Activated naive CD4-positive, alpha-beta T cell treated with anti-CD3 and anti-CD28 coated beads for 36 hours (primary cell): ENCODE measurements at regions not wholly inside any gene's neighbourhood (a gene's known extent, or its start where the extent isn't known, plus 50 kb on each side); places are given as distances from the start of the nearest gene placed in this dataset.

Experiments
- CTCF ChIA-PET: fragments of 350-600 bp; sonication (Branson Sonifier 250); formaldehyde crosslinking; loops from one replicate; lab custom pipeline; 2021; ENCODE audit warnings: antibody characterized with exemption; lab: Charles Lee
- DNase-seq: peaks from one replicate; pipeline ENCODE4 v3.0.0-alpha.2; 2020
- H3K27ac Mint-ChIP-seq: one replicate; pipeline ENCODE4 v1.8.0; 2021; ENCODE audit warnings: mild to moderate bottlenecking, mixed read lengths
- H3K27me3 Mint-ChIP-seq: one replicate; pipeline ENCODE4 v1.8.0; 2021; ENCODE audit warnings: low read depth, mixed read lengths
- H3K36me3 Mint-ChIP-seq: one replicate; pipeline ENCODE4 v1.8.0; 2021; ENCODE audit warnings: low read depth, mixed read lengths
- H3K4me1 Mint-ChIP-seq: one replicate; pipeline ENCODE4 v1.8.0; 2021; ENCODE audit warnings: low read depth, mixed read lengths
- H3K4me3 Mint-ChIP-seq: one replicate; pipeline ENCODE4 v1.8.0; 2021; ENCODE audit warnings: mild to moderate bottlenecking, moderate library complexity, mixed read lengths
- H3K9me3 Mint-ChIP-seq: one replicate; pipeline ENCODE4 v1.8.0; 2021; ENCODE audit warnings: mixed read lengths
- intact Hi-C: fragments of 100-400 bp; cut with micrococcal nuclease; formaldehyde crosslinking; loops from one replicate; pipeline ENCODE4 v1.15.1; 2023

DNA sequence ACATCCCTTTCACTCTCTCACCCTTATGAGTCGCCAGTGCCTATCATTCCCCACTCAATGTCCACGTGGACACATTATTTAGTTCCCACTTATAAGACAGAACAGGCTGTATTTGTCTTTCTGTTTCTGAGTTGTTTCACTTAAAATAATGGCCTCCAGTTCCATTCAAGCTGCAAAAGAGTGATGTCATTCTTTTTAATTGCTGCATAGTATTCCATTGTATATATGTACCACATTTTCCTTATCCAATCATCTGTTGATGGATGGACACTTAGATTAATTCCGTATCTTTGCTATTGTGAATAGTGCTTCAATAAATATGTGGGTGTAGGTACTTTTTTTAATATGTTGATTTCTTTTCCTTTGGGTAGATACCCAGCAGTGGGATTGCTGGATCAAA is 79.1 kb downstream of the ZNF365 start:
- Mint-ChIP-seq H3K27me3 (no peaks in the 10 kb centered on the region), H3K27ac (no peak overlapping the region), H3K4me3 (no peak overlapping the region), H3K9me3 (peaks cover 1% of the 10 kb centered on the region), H3K4me1 (no peaks in the 10 kb centered on the region), H3K36me3 (no peaks in the 10 kb centered on the region)
- intact Hi-C loops = no loop called here
- CTCF ChIA-PET = interaction anchor here (1.7 kb wide), 1 partner anchor 16 kb away, joined by 5 read pairs; no protein-coding TSS in a partner anchor
- DNase-seq = no peak

DNA sequence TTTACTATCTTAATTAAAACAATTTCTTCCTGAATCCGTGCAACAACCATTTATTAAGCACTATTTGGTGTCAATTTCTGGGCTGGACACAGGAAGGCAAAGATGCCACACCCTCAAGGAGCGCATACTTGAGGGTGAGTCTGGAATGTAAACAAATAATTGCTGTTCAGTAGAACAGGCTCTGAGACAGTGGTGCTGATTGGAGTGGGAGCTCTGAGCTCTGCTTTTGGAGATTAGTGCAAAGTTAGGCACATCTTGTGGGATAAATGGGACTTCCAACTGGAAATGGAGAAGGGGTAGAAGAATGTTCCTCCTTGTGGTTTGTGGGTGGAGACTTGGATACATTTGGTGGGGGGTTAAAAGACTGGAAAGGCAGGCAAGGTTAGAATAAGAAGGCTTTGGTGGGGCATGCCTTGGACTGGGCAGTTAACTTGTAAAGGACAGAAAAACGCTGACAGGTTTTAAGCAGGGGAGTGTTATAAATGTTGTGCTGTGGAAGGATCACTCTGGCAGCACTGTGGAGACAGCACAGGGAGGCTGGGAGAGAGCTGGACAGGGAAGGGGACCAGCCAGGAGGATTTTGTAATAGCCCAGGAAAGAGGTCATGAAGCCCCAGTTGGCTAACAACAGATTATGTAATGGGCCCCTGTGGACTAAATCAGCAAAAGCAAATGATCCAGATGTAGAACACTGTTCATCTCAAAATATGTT is 80.7 kb downstream of the ZNF365 start:
- CTCF ChIA-PET = interaction anchor here (0.6 to 1.7 kb wide), 2 partner anchors 17 to 44 kb away, joined by 5 read pairs; no protein-coding TSS in a partner anchor
- DNase-seq = no peak
- no peak overlapping the region for H3K4me3 Mint-ChIP-seq
- no peaks in the 10 kb centered on the region for H3K27me3 Mint-ChIP-seq
- H3K4me1 Mint-ChIP-seq = no peaks in the 10 kb centered on the region
- peaks cover 1% of the 10 kb centered on the region for H3K9me3 Mint-ChIP-seq
- H3K27ac Mint-ChIP-seq = no peak overlapping the region
- no peaks in the 10 kb centered on the region for H3K36me3 Mint-ChIP-seq
- intact Hi-C loops = no loop called here

DNA sequence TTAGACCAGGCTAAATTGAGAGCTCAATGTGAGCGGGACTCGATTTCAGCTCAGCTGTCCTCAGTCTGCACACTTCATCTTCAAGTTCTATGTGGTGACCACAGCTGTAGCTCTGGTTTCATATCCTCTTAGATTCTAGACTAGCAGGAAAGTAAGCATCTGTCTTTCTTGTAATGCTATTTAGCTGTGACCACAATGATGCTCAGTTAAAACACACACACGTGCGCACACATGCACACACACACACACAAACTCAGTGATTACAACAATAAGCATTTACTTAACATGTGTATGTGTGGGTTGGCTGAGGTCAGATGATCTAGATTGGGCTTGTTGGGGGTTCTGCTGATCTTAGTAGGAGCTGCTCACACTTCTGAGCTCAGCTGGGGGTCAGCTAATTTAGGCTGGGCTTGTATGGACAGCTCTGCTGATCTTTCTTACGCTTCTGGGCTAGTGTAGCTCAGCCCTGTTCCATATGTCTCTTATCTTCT is 82.5 kb downstream of the ZNF365 start:
- DNase-seq = no peak
- Mint-ChIP-seq H3K27me3 (no peaks in the 10 kb centered on the region), H3K4me3 (no peak overlapping the region), H3K27ac (no peak overlapping the region), H3K36me3 (no peaks in the 10 kb centered on the region), H3K4me1 (no peaks in the 10 kb centered on the region), H3K9me3 (peaks cover 1% of the 10 kb centered on the region)
- CTCF ChIA-PET = interaction anchor here (1.0 to 2.2 kb wide), 4 partner anchors 19 to 154 kb away, joined by 3 to 6 read pairs (median 4); no protein-coding TSS in a partner anchor
- intact Hi-C loops = no loop called here

DNA sequence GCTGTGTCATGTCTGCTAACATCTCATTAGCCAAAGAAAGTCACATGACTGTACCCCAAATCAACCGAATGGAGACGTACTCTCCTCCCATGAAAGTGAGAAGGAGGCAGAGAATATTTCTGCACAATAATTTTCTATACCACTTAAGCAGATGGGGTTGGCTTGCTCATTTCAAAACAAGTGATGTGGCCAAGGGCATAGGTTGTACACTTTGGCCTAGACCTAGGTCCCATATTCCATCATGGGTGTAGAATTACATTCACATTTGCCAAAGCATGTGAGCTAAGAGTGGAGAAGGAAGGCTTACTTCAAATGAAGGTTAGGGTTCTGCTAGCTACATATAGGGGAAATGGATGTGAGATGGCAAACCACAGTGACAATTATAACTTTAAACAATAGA is 83.0 kb downstream of the ZNF365 start:
- CTCF ChIA-PET = interaction anchor here (1.0 to 2.2 kb wide), 4 partner anchors 19 to 153 kb away, joined by 3 to 6 read pairs (median 4); no protein-coding TSS in a partner anchor
- H3K4me3 Mint-ChIP-seq = no peak overlapping the region

DNA sequence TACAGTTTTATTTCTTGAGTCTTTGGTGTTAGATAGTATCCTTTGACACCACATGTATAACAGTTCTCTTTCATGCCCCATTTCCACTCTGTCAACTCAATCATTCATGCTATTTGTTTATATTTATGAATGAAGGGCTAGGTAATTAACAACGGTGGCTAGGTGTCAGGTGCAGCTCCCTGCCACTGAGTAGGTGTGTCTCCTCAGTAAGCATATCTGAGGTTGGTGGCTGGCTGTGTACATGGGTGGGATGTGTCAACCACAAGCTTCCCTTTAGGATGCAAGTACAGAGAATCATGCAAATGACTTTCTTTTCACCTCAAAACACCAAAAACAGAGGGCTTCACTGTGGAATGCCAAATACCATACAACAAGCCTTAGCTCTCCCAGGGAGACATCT is 83.4 kb downstream of the ZNF365 start:
- peaks cover 1% of the 10 kb centered on the region for H3K9me3 Mint-ChIP-seq
- CTCF ChIA-PET = interaction anchor here (1.1 to 2.2 kb wide), 2 partner anchors 20 to 153 kb away, joined by 4 to 6 read pairs; no protein-coding TSS in a partner anchor
- no peak for DNase-seq
- H3K27ac Mint-ChIP-seq = no peak overlapping the region
- intact Hi-C loops = no loop called here
- no peak overlapping the region for H3K4me3 Mint-ChIP-seq
- no peaks in the 10 kb centered on the region for H3K27me3 Mint-ChIP-seq
- no peaks in the 10 kb centered on the region for H3K4me1 Mint-ChIP-seq
- H3K36me3 Mint-ChIP-seq = no peaks in the 10 kb centered on the region

More for the DNA sequence above, 83.0 kb downstream of the ZNF365 start:
- Mint-ChIP-seq H3K4me1 (no peaks in the 10 kb centered on the region), H3K9me3 (peaks cover 1% of the 10 kb centered on the region), H3K36me3 (no peaks in the 10 kb centered on the region), H3K27me3 (no peaks in the 10 kb centered on the region), H3K27ac (no peak overlapping the region)
- intact Hi-C loops = no loop called here
- no peak for DNase-seq

DNA sequence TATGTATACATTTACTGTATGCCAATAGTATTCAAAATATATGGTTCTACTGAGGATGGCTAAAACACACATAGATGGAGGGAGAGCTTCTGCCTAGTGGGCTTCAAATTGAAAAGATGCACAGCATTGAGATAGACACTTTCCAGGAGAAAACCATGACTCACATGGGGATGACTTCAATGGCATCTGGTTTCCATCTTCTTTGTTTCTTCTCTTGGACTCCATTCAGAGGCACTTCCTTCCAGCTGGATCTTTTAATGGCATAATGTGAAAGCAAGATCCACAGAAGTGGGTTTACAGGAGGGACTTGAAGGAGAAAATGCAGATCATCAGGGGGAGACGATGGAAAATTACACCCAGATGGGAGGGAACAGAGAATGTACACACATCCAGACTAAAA is 84.9 kb downstream of the ZNF365 start:
- no peaks in the 10 kb centered on the region for H3K4me1 Mint-ChIP-seq
- H3K9me3 Mint-ChIP-seq = no peaks in the 10 kb centered on the region
- intact Hi-C loops = no loop called here
- H3K36me3 Mint-ChIP-seq = no peaks in the 10 kb centered on the region
- CTCF ChIA-PET = no interaction called here
- no peak for DNase-seq
- H3K27ac Mint-ChIP-seq = no peak overlapping the region
- H3K27me3 Mint-ChIP-seq = no peaks in the 10 kb centered on the region
- no peak overlapping the region for H3K4me3 Mint-ChIP-seq

DNA sequence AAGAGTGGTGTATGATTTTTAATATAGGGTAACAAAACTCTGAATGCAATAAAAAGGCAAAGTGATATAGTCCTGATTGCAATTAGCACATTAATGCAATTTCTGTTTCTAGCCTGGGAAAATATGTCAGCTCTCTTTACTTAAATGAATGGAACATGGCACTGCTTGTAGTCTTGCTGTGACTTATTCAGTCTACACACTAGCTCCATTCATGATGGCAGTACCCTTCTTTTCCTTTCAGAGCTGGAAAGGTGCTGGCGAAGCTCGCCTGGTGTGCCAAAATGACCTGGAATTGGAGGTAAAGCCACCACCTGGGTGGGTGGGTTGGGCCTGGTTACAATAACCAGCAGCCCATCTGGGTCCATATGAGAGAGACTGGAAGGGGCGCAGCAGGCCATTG is 85.3 kb downstream of the ZNF365 start:
- no peak overlapping the region for H3K4me3 Mint-ChIP-seq
- H3K9me3 Mint-ChIP-seq = no peaks in the 10 kb centered on the region
- no peak for DNase-seq
- intact Hi-C loops = no loop called here
- H3K36me3 Mint-ChIP-seq = no peaks in the 10 kb centered on the region
- no peaks in the 10 kb centered on the region for H3K27me3 Mint-ChIP-seq
- no peaks in the 10 kb centered on the region for H3K4me1 Mint-ChIP-seq
- no peak overlapping the region for H3K27ac Mint-ChIP-seq
- CTCF ChIA-PET = interaction anchor here (0.5 kb wide), 1 partner anchor 21 kb away, joined by 3 read pairs; no protein-coding TSS in a partner anchor

DNA sequence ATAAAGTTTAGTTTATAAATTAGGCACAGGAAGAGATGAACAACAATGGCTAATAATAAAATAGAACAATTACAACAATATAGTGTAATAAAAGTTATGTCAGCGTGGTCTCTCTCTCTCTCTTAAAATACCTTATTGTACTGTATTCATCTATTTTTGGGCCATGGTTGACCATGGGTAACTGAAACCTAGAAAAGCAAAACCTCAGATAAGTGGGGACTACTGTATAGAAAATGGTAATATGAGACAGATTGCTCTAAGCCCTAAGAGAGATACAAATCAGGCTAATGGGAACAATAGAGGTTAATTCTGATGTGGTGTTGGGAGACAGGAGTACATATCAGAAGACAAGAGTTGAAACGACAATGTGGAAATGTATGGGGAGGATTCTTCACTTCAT is 86.2 kb downstream of the ZNF365 start:
- H3K27ac Mint-ChIP-seq = no peak overlapping the region
- H3K9me3 Mint-ChIP-seq = peaks cover 3% of the 10 kb centered on the region
- no peaks in the 10 kb centered on the region for H3K36me3 Mint-ChIP-seq
- intact Hi-C loops = no loop called here
- no peaks in the 10 kb centered on the region for H3K4me1 Mint-ChIP-seq
- H3K27me3 Mint-ChIP-seq = no peaks in the 10 kb centered on the region
- DNase-seq = no peak
- CTCF ChIA-PET = no interaction called here
- no peak overlapping the region for H3K4me3 Mint-ChIP-seq

DNA sequence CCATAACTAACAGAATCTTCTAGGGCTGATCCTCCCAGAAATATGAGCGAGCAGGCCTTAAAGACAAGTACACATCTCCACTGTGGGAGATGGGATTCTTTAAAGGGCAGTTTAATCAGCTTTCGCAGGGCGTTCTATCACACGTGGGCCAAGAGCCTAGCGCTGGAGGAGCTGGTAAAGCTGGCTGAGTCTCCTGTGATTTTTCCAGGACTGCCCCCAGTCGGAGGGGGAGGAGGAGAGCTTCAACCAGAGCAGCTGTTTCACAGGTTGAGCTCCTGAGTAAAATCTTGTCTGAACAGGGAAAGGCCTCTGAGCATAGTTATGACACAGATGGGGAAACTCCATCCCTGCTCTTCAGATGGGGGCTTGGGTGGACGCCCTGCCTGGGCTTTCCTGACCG is 87.0 kb downstream of the ZNF365 start:
- Mint-ChIP-seq H3K9me3 (peaks cover 3% of the 10 kb centered on the region), H3K27ac (no peak overlapping the region), H3K36me3 (no peaks in the 10 kb centered on the region), H3K27me3 (no peaks in the 10 kb centered on the region), H3K4me1 (no peaks in the 10 kb centered on the region), H3K4me3 (no peak overlapping the region)
- intact Hi-C loops = no loop called here
- no peak for DNase-seq
- CTCF ChIA-PET = no interaction called here

DNA sequence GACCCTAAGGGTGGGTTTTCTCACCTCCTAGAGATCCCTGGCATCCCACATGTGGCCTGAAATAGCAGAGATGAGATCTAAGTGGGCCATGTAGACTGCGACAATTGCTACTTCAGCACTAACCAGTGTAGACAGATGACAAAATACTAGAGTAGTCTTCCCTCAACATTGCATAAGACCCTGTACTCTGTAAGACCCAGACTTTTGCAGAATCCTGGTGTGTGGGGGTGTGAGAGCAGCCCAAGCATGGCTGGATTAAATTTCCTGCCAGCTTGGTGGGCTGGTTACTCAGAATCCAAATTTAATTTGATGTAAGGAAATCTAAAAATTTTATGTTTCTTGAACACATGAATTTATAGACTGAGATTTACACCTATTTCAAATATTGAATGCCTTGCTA is 88.3 kb downstream of the ZNF365 start:
- peaks cover 3% of the 10 kb centered on the region for H3K27me3 Mint-ChIP-seq
- H3K36me3 Mint-ChIP-seq = no peaks in the 10 kb centered on the region
- no peak overlapping the region for H3K27ac Mint-ChIP-seq
- DNase-seq = no peak
- H3K4me1 Mint-ChIP-seq = no peaks in the 10 kb centered on the region
- CTCF ChIA-PET = interaction anchor here (2.1 kb wide), 1 partner anchor 24 kb away, joined by 5 read pairs; no protein-coding TSS in a partner anchor
- peaks cover 4% of the 10 kb centered on the region for H3K9me3 Mint-ChIP-seq
- H3K4me3 Mint-ChIP-seq = no peak overlapping the region
- intact Hi-C loops = no loop called here

DNA sequence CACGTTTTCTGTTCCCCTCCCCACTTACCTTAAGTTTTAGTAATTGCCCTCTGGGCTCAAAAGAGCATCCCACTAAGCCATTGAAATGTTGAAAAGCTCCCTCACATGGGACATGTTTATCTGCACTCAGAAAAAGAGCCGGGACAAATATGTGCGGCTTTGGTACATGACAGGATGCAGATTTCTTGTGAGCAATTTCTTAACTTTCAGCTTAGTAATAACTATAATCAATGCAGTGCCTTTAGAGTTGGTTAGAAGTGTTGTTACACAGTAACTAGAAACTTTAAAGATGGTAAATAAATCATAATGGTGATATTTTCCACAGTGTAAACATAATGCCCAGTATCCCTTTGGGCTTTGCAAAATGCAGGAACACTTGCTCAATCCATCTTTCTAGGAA is 89.2 kb downstream of the ZNF365 start:
- peaks cover 4% of the 10 kb centered on the region for H3K9me3 Mint-ChIP-seq
- intact Hi-C loops = no loop called here
- no peak for DNase-seq
- no peak overlapping the region for H3K4me3 Mint-ChIP-seq
- H3K4me1 Mint-ChIP-seq = no peaks in the 10 kb centered on the region
- CTCF ChIA-PET = interaction anchor here (0.6 to 2.1 kb wide), 2 partner anchors 25 to 421 kb away, joined by 3 to 5 read pairs; no protein-coding TSS in a partner anchor
- H3K27me3 Mint-ChIP-seq = peaks cover 3% of the 10 kb centered on the region
- H3K27ac Mint-ChIP-seq = no peak overlapping the region
- no peaks in the 10 kb centered on the region for H3K36me3 Mint-ChIP-seq

DNA sequence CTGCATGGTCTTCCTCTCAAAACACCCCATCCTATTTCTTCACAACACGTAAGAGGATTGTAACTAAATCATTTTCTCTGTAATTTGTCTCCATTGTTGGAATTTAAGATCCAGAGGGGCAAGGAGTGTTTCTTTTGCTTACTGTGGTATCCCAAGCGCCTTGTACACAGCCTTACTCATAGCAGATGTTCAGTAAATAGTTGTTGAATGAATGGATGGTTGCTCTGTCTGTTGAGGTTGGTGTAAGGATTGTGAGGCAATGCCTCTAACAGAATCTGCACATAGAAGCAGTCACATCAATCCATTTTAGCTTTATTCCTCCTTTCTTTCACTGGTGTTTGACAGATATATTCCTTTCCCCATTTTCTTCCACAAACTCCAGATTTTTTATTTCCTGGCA is 90.1 kb downstream of the ZNF365 start:
- Mint-ChIP-seq H3K9me3 (peaks cover 4% of the 10 kb centered on the region), H3K4me1 (no peaks in the 10 kb centered on the region), H3K36me3 (no peaks in the 10 kb centered on the region), H3K27me3 (peaks cover 3% of the 10 kb centered on the region), H3K27ac (no peak overlapping the region), H3K4me3 (no peak overlapping the region)
- CTCF ChIA-PET = no interaction called here
- DNase-seq = no peak
- intact Hi-C loops = no loop called here

DNA sequence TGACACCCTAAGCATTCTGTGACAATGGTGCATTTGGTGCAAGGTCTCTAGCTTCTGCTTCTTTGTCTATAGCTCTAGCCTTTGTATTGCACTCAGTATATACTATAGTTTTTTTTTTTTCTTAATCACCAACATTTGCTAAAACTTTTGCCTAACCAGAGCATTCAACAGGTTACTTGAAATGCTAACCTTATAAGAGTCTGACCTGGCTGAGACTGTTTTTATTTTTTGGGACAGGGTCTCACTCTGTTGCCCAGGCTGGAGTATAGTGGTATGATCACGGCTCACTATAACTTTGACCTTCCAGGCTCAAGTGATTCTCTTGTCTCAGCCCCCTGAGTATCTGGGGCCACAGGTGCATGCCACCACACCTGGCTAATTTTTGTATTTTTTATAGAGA is 92.4 kb downstream of the ZNF365 start:
- Mint-ChIP-seq H3K9me3 (peaks cover 4% of the 10 kb centered on the region), H3K36me3 (no peaks in the 10 kb centered on the region), H3K27ac (no peak overlapping the region), H3K4me3 (no peak overlapping the region), H3K4me1 (no peaks in the 10 kb centered on the region), H3K27me3 (peaks cover 5% of the 10 kb centered on the region)
- CTCF ChIA-PET = interaction anchor here (0.6 to 0.7 kb wide), 2 partner anchors 49 to 133 kb away, joined by 3 to 6 read pairs; no protein-coding TSS in a partner anchor
- DNase-seq = no peak
- intact Hi-C loops = no loop called here
